ENCODE measurements at regions not wholly inside any gene's neighbourhood (a gene's known extent, or its start where the extent isn't known, plus 50 kb on each side); places are given as distances from the start of the nearest gene placed in this dataset.

DNA sequence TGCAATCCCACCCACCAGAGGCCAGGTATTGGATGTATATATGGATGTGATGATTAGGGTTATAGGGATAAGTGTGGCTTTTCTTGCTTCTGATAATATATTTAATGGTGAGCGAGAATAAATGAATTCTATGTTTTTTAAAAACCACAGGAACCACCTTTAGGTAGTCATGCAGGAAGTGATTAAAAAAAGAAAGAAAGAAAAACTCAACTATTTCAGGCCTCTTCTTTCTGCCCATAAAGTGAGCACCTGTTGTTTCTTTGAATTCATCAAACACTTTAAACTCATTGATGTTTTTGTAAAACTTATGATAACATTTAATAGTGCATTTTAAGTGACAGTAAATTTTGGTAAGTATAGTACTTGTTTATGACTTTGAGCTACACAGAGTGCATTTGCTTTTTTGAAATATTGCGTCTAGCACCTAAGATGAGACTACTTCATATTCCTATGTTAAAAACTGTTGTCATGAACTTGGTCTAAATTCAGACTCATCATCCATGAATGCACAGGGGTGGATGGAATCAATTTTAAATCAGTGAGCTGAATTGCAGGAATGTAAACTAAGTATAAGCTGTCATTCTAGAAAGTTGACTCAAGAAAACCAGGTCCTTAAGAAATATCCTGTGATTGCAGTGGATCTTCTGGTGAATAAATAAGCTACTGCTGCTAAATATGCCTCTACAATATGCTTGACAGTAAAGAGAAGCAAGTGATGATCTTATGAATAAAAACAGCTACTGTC lies 764.4 kb upstream of the NECTIN3 start:
- no peak for DNase-seq (ENCODE audit: extremely low spot score)
- CTCF ChIA-PET = interaction anchor here (1.1 to 2.3 kb wide), 2 partner anchors 10 to 11 kb away, joined by 3 to 5 read pairs; no protein-coding TSS in a partner anchor
- TF ChIP-seq, protein P1, sequence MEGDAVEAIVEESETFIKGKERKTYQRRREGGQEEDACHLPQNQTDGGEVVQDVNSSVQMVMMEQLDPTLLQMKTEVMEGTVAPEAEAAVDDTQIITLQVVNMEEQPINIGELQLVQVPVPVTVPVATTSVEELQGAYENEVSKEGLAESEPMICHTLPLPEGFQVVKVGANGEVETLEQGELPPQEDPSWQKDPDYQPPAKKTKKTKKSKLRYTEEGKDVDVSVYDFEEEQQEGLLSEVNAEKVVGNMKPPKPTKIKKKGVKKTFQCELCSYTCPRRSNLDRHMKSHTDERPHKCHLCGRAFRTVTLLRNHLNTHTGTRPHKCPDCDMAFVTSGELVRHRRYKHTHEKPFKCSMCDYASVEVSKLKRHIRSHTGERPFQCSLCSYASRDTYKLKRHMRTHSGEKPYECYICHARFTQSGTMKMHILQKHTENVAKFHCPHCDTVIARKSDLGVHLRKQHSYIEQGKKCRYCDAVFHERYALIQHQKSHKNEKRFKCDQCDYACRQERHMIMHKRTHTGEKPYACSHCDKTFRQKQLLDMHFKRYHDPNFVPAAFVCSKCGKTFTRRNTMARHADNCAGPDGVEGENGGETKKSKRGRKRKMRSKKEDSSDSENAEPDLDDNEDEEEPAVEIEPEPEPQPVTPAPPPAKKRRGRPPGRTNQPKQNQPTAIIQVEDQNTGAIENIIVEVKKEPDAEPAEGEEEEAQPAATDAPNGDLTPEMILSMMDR (IDR thresholded peaks at IDR 0.05; ENCODE audit: control extremely low read depth, extremely low read depth, low read depth, missing control alignments) = no peak
- POLR2A ChIA-PET = no interaction called here

DNA sequence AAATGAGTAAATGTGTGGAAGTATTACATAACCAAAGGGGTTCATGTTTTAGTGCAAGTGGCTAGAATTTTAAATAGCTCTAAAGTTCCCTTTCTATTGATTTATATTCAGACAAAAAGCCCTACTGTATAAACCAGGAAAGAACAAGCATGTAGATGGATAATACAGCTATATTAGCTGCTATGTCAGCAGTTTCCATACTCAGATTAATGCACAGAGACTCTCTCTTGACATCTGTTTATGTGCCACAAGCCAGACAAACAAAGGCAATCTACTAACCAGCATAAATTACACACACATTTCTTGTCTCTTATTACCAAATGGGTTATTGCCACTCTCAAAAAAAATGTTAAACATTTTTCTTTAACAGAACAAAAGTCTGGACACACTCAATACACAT lies 760.1 kb upstream of the NECTIN3 start:
- POLR2A ChIA-PET = no interaction called here
- no peak for DNase-seq (ENCODE audit: extremely low spot score)
- CTCF ChIA-PET = interaction anchor here (1.3 kb wide), 1 partner anchor 8 kb away, joined by 3 read pairs; no protein-coding TSS in a partner anchor
- TF ChIP-seq, protein P1 (IDR thresholded peaks at IDR 0.05; ENCODE audit: control extremely low read depth, extremely low read depth, low read depth, missing control alignments) = no peak

DNA sequence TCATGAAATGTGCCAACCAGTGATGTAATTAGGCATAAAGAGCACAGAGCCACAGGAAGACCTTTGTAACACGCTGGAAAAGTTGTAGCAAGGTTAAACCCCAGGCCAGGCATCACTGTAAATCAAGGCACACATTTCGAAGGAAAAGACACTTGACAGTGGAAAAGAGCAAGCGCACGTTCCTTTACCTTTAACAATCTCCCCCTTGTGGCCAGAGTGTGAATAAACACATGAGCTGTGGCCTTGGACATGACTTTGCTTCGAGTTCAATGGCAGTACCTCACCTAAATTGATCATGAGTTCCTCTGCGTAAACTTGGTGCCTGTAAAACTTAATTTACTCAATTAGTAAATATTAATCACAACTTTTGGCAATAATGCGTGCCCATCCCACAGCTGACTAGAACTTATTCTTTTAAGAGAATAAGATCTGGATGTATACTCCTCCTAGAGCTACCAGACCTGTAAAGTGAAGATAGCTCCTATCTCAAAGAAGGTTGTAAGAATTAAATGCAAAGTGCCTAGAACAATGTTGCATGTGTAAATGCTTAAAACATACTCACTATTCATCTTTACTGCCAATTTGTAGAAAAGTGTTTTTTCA lies 757.0 kb upstream of the NECTIN3 start:
- ChIA-PET CTCF (interaction anchor here (0.7 to 3.9 kb wide), 33 partner anchors 9 to 1645 kb away, joined by 3 to 45 read pairs (median 4); no protein-coding TSS in a partner anchor), POLR2A (no interaction called here)
- TF ChIP-seq, protein P1 (IDR thresholded peaks at IDR 0.05; ENCODE audit: control extremely low read depth, extremely low read depth, low read depth, missing control alignments) = peak; percentile 83
- DNase-seq (ENCODE audit: extremely low spot score) = peak; percentile 27

DNA sequence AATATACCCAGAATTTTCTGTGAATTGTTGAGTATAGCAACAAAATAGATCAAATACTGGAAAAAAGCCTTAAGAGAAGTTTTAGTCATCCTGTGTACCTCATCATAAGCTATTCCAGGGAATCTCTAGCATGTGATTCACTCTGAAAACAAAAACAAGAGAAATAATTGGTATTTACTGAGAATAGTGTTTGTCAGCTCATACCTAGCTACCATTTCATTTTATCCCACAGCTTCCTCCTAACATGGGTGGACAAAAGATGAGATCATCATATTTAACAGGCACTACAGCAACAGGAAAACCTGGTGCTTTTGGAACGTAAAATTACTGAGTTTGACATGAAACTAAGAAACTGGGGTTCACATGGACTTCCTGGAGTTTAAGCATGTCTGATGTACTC lies 753.5 kb upstream of the NECTIN3 start:
- TF ChIP-seq, protein P1 (IDR thresholded peaks at IDR 0.05; ENCODE audit: control extremely low read depth, extremely low read depth, low read depth, missing control alignments) = no peak
- ChIA-PET POLR2A (no interaction called here), CTCF (interaction anchor here (1.1 to 1.3 kb wide), 2 partner anchors 9 to 12 kb away, joined by 4 to 5 read pairs; no protein-coding TSS in a partner anchor)
- DNase-seq (ENCODE audit: extremely low spot score) = no peak

DNA sequence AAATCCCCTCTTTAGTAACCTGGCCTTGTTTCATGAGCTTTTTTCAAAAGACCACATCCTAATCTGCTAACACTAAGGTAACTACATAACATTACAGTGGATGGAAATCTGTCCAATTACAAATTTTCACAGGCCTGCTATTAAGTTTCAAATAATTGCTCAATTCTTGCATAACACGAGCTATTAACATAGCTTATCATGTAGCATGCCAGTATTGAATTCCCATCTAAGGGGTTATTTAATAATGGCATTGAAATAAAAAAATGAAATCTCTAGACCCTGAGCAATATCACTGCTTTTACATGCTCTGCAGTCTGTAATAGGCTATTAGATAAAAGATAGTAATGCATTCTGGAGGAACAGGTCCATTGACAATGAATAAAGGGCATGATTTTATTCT lies 748.3 kb upstream of the NECTIN3 start:
- POLR2A ChIA-PET = no interaction called here
- CTCF ChIA-PET = interaction anchor here (7.4 kb wide), 1 partner anchor 8 kb away, joined by 45 read pairs; no protein-coding TSS in a partner anchor
- TF ChIP-seq, protein P1 (IDR thresholded peaks at IDR 0.05; ENCODE audit: control extremely low read depth, extremely low read depth, low read depth, missing control alignments) = no peak
- DNase-seq (ENCODE audit: extremely low spot score) = no peak

DNA sequence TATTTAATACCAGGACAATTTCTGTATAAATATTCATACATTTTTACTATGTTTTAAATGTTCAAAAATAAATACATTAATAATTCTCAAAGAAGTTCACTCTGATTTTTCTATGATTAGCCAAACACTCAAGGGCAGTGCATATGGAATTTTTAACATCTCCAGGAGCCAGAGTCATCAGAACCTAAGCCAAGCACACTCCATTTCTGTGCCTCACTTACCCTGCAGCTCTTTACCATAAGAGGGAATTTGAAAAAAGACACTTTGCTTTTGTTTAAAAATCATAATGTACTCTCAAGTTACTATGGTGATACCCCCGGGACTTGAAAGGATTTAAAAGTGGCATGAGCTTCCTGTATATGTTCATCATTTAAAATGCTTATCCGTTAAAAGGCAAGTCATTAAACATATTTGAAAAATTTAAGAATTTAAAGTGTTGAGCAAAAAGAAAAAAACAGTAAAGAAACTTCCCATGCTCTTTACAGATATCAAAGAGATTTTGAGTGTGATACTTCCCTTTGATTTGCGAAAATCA lies 747.4 kb upstream of the NECTIN3 start:
- CTCF ChIA-PET = interaction anchor here (7.4 kb wide), 1 partner anchor 9 kb away, joined by 45 read pairs; no protein-coding TSS in a partner anchor
- POLR2A ChIA-PET = no interaction called here
- TF ChIP-seq, protein P1 (IDR thresholded peaks at IDR 0.05; ENCODE audit: control extremely low read depth, extremely low read depth, low read depth, missing control alignments) = no peak
- DNase-seq (ENCODE audit: extremely low spot score) = no peak

Measured in GM10248 (cell line).